BLaER1 treated with 17β-estradiol and CSF1 and Interleukin-3, amounts not matched to agents 10 nM and 100 nM (cell line): ENCODE measurements at regions not wholly inside any gene's neighbourhood (a gene's known extent, or its start where the extent isn't known, plus 50 kb on each side); places are given as distances from the start of the nearest gene placed in this dataset.

Experiments used
- H3K27ac ChIP-seq, 11 experiments: shearing (Covaris generic); formaldehyde crosslinking; 2 replicates each; pipeline ENCODE4 v1.8.1; 2022
- H3K27me3 ChIP-seq, 11 experiments: shearing (Covaris generic); formaldehyde crosslinking; 2 replicates each; pipeline ENCODE4 v1.8.1; 2022
- H3K36me3 ChIP-seq, 11 experiments: shearing (Covaris generic); formaldehyde crosslinking; 2 replicates each; pipeline ENCODE4 v1.8.1; 2022
- H3K4me1 ChIP-seq, 10 experiments: shearing (Covaris generic); formaldehyde crosslinking; 2 replicates each; pipeline ENCODE4 v1.8.1; 2022
- H3K4me2 ChIP-seq, 11 experiments: shearing (Covaris generic); formaldehyde crosslinking; 2 replicates each; pipeline ENCODE4 v1.8.1; 2022
- H3K4me3 ChIP-seq, 10 experiments: shearing (Covaris generic); formaldehyde crosslinking; 2 replicates each; pipeline ENCODE4 v1.8.1; 2022
- H3K9ac ChIP-seq, 11 experiments: shearing (Covaris generic); formaldehyde crosslinking; 2 replicates each; pipeline ENCODE4 v1.8.1; 2022
- H3K9me3 ChIP-seq, 11 experiments: shearing (Covaris generic); formaldehyde crosslinking; replicated peaks in 1 of 11; 2 replicates each; pipeline ENCODE4 v1.8.1; 2022
- H4K20me1 ChIP-seq, 11 experiments: shearing (Covaris generic); formaldehyde crosslinking; 2 replicates each; pipeline ENCODE4 v1.8.1; 2022
- Cebpa-rat ChIP-seq, 11 experiments: shearing (Covaris generic); IDR thresholded peaks; 2 replicates each; pipeline ENCODE4 v1.8.1; 2022

GRCh38 chr12:43145481-43145880, 406.5 kb downstream of the ADAMTS20 start:
- H4K20me1 ChIP-seq, result no peaks in the 10 kb centered on the region
- TF ChIP-seq Cebpa-rat (IDR thresholded peaks at IDR 0.05), result no peak
- H3K27ac ChIP-seq, result no peak overlapping the region
- no peaks in the 10 kb centered on the region for H3K9me3 ChIP-seq
- no peak overlapping the region for H3K4me3 ChIP-seq
- H3K4me1 ChIP-seq, result no peaks in the 10 kb centered on the region
- no peak overlapping the region for H3K9ac ChIP-seq
- H3K27me3 ChIP-seq, result no peaks in the 10 kb centered on the region
- H3K4me2 ChIP-seq, result no peak overlapping the region
- H3K36me3 ChIP-seq, result no peaks in the 10 kb centered on the region

- H3K4me2 ChIP-seq, result no peak overlapping the region
- no peaks in the 10 kb centered on the region for H4K20me1 ChIP-seq
- no peak overlapping the region for H3K9ac ChIP-seq
- no peaks in the 10 kb centered on the region for H3K27me3 ChIP-seq
- no peaks in the 10 kb centered on the region for H3K36me3 ChIP-seq
- no peaks in the 10 kb centered on the region for H3K9me3 ChIP-seq
- H3K4me3 ChIP-seq, result no peak overlapping the region
- no peak overlapping the region for H3K27ac ChIP-seq
- TF ChIP-seq Cebpa-rat (IDR thresholded peaks at IDR 0.05), result no peak
- H3K4me1 ChIP-seq, result no peaks in the 10 kb centered on the region
Observed at GRCh38 chr12:43143278-43143677, 408.7 kb downstream of the ADAMTS20 start.

- no peaks in the 10 kb centered on the region for H4K20me1 ChIP-seq
- H3K4me2 ChIP-seq, result no peak overlapping the region
- H3K9ac ChIP-seq, result no peak overlapping the region
- no peaks in the 10 kb centered on the region for H3K9me3 ChIP-seq
- no peak overlapping the region for H3K27ac ChIP-seq
- no peaks in the 10 kb centered on the region for H3K36me3 ChIP-seq
- TF ChIP-seq Cebpa-rat (IDR thresholded peaks at IDR 0.05), result no peak
- H3K27me3 ChIP-seq, result no peaks in the 10 kb centered on the region
- no peak overlapping the region for H3K4me3 ChIP-seq
- no peaks in the 10 kb centered on the region for H3K4me1 ChIP-seq
Observed at GRCh38 chr12:43132291-43132690, 419.7 kb downstream of the ADAMTS20 start.

GRCh38 chr12:43131301-43131700, 420.7 kb downstream of the ADAMTS20 start:
- no peak overlapping the region for H3K4me3 ChIP-seq
- no peak overlapping the region for H3K4me2 ChIP-seq
- no peaks in the 10 kb centered on the region for H3K9me3 ChIP-seq
- no peak overlapping the region for H3K27ac ChIP-seq
- no peaks in the 10 kb centered on the region for H3K4me1 ChIP-seq
- no peaks in the 10 kb centered on the region for H4K20me1 ChIP-seq
- TF ChIP-seq Cebpa-rat (IDR thresholded peaks at IDR 0.05), result no peak
- H3K27me3 ChIP-seq, result no peaks in the 10 kb centered on the region
- H3K9ac ChIP-seq, result no peak overlapping the region
- H3K36me3 ChIP-seq, result no peaks in the 10 kb centered on the region

GRCh38 chr12:43127886-43128549, 424.0 kb downstream of the ADAMTS20 start:
- no peaks in the 10 kb centered on the region for H4K20me1 ChIP-seq
- H3K9ac ChIP-seq, result no peak overlapping the region
- H3K27ac ChIP-seq, result no peak overlapping the region
- no peaks in the 10 kb centered on the region for H3K9me3 ChIP-seq
- no peaks in the 10 kb centered on the region for H3K4me1 ChIP-seq
- no peak for TF ChIP-seq Cebpa-rat (IDR thresholded peaks at IDR 0.05)
- no peak overlapping the region for H3K4me2 ChIP-seq
- no peaks in the 10 kb centered on the region for H3K36me3 ChIP-seq
- no peaks in the 10 kb centered on the region for H3K27me3 ChIP-seq
- H3K4me3 ChIP-seq, result no peak overlapping the region

- Histone ChIP-seq H3K4me2 (no peak overlapping the region), H3K4me3 (no peak overlapping the region), H3K9ac (no peak overlapping the region), H3K27ac (no peak overlapping the region), H3K36me3 (no peaks in the 10 kb centered on the region), H3K9me3 (no peaks in the 10 kb centered on the region), H4K20me1 (no peaks in the 10 kb centered on the region), H3K27me3 (no peaks in the 10 kb centered on the region), H3K4me1 (no peaks in the 10 kb centered on the region)
- TF ChIP-seq Cebpa-rat (IDR thresholded peaks at IDR 0.05), result no peak
Observed at GRCh38 chr12:43126652-43127375, 425.2 kb downstream of the ADAMTS20 start.

- H3K9me3 ChIP-seq, result no peaks in the 10 kb centered on the region
- H3K4me3 ChIP-seq, result no peak overlapping the region
- no peaks in the 10 kb centered on the region for H4K20me1 ChIP-seq
- TF ChIP-seq Cebpa-rat (IDR thresholded peaks at IDR 0.05), result no peak
- no peaks in the 10 kb centered on the region for H3K4me1 ChIP-seq
- no peak overlapping the region for H3K9ac ChIP-seq
- no peak overlapping the region for H3K4me2 ChIP-seq
- H3K27ac ChIP-seq, result no peak overlapping the region
- no peaks in the 10 kb centered on the region for H3K27me3 ChIP-seq
- no peaks in the 10 kb centered on the region for H3K36me3 ChIP-seq
Observed at GRCh38 chr12:43123461-43123860, 428.5 kb downstream of the ADAMTS20 start.

GRCh38 chr12:43120150-43120549, 431.9 kb downstream of the ADAMTS20 start:
- no peaks in the 10 kb centered on the region for H4K20me1 ChIP-seq
- no peak for TF ChIP-seq Cebpa-rat (IDR thresholded peaks at IDR 0.05)

GRCh38 chr12:43118881-43119280, 433.1 kb downstream of the ADAMTS20 start:
- TF ChIP-seq Cebpa-rat (IDR thresholded peaks at IDR 0.05), result no peak
- H3K36me3 ChIP-seq, result no peaks in the 10 kb centered on the region
- H3K4me2 ChIP-seq, result no peak overlapping the region
- H3K27ac ChIP-seq, result no peak overlapping the region
- no peak overlapping the region for H3K4me3 ChIP-seq
- no peak overlapping the region for H3K9ac ChIP-seq
- no peaks in the 10 kb centered on the region for H3K9me3 ChIP-seq
- H3K27me3 ChIP-seq, result no peaks in the 10 kb centered on the region
- H4K20me1 ChIP-seq, result no peaks in the 10 kb centered on the region
- no peaks in the 10 kb centered on the region for H3K4me1 ChIP-seq

More at GRCh38 chr12:43120150-43120549, 431.9 kb downstream of the ADAMTS20 start:
- Histone ChIP-seq H3K4me1 (no peaks in the 10 kb centered on the region), H3K27me3 (no peaks in the 10 kb centered on the region), H3K9ac (no peak overlapping the region), H3K4me3 (no peak overlapping the region), H3K36me3 (no peaks in the 10 kb centered on the region), H3K4me2 (no peak overlapping the region), H3K27ac (no peak overlapping the region), H3K9me3 (no peaks in the 10 kb centered on the region)

- Histone ChIP-seq H3K4me3 (no peak overlapping the region), H3K9me3 (no peaks in the 10 kb centered on the region), H3K27me3 (no peaks in the 10 kb centered on the region), H3K27ac (no peak overlapping the region), H3K9ac (no peak overlapping the region), H3K36me3 (no peaks in the 10 kb centered on the region), H3K4me1 (0 out of 20 replicates have a peak, but pooled peaks cover 0 to under 1% (median 0%) of the 10 kb centered on the region in 10 experiments), H3K4me2 (no peak overlapping the region), H4K20me1 (no peaks in the 10 kb centered on the region)
- no peak for TF ChIP-seq Cebpa-rat (IDR thresholded peaks at IDR 0.05)
Observed at GRCh38 chr12:43118234-43118633, 433.8 kb downstream of the ADAMTS20 start.
